ENCODE measurements at regions not wholly inside any gene's neighbourhood (a gene's known extent, or its start where the extent isn't known, plus 50 kb on each side); places are given as distances from the start of the nearest gene placed in this dataset.

DNA sequence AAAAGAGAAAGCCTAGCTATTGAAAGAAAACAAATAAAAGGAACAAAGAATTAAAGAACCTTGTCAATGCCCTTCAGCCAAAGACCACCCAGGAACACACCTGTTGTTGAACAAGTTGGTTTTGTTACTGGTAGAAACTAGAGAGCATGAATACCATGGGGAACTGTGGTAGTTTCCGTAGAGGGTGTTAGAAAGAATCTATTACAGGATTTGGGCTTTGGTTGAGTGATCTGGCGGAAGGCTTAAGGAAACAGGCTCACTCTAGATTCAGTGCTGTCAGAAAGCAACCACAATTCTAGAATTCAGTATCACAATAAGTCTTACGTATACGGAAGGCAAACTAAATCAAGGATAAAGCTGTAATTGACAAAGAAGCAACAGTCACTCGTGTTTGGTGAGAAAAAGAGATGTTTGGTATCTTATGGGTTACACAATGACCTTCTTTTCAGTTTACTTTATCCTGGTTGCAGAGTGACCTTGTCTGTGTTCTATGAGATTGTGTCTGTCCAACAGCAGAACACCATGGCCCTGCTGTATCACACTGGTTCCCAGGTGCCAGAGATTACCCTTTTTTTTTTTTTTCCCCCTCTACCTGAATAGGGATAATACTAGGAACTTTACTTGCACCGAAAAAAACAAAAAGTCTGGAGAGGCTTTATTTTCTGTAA is 265.9 kb downstream of the SHQ1 start:
- Mint-ChIP-seq H3K9me3 (ENCODE audit: unreplicated experiment) (no peaks in the 10 kb centered on the region), H3K4me3 (ENCODE audit: unreplicated experiment) (no peak overlapping the region), H3K27me3 (ENCODE audit: unreplicated experiment) (peaks cover 6% of the 10 kb centered on the region), H3K4me1 (ENCODE audit: unreplicated experiment) (no peaks in the 10 kb centered on the region), H3K36me3 (ENCODE audit: unreplicated experiment) (no peaks in the 10 kb centered on the region), H3K27ac (ENCODE audit: unreplicated experiment) (no peak overlapping the region)
- DNase-seq (ENCODE audit: extremely low spot score, unreplicated experiment) = no peak
- TF ChIP-seq, protein P1, sequence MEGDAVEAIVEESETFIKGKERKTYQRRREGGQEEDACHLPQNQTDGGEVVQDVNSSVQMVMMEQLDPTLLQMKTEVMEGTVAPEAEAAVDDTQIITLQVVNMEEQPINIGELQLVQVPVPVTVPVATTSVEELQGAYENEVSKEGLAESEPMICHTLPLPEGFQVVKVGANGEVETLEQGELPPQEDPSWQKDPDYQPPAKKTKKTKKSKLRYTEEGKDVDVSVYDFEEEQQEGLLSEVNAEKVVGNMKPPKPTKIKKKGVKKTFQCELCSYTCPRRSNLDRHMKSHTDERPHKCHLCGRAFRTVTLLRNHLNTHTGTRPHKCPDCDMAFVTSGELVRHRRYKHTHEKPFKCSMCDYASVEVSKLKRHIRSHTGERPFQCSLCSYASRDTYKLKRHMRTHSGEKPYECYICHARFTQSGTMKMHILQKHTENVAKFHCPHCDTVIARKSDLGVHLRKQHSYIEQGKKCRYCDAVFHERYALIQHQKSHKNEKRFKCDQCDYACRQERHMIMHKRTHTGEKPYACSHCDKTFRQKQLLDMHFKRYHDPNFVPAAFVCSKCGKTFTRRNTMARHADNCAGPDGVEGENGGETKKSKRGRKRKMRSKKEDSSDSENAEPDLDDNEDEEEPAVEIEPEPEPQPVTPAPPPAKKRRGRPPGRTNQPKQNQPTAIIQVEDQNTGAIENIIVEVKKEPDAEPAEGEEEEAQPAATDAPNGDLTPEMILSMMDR (IDR thresholded peaks at IDR 0.05) = no peak

DNA sequence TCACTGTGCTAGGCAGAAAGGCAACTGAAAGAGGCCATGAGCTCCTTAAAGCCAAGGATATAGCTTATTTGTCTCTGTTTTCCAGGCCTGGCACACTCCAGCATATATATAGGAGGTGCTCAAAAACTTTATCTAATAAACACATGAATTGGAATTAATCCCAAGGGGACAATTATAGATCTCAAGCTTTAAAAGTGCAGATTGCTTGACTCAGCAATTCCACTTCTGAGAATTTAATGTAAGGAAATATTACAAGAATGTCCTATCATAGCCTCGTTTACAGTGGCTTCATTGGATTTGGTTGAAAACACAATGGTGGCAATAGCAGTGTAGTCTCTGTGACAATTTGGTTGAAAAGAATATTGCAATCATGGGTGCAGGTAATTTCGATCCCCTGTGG is 267.3 kb downstream of the SHQ1 start:
- no peak for DNase-seq (ENCODE audit: extremely low spot score, unreplicated experiment)
- Mint-ChIP-seq H3K4me3 (ENCODE audit: unreplicated experiment) (no peak overlapping the region), H3K4me1 (ENCODE audit: unreplicated experiment) (no peaks in the 10 kb centered on the region), H3K27ac (ENCODE audit: unreplicated experiment) (no peak overlapping the region), H3K9me3 (ENCODE audit: unreplicated experiment) (no peaks in the 10 kb centered on the region), H3K36me3 (ENCODE audit: unreplicated experiment) (no peaks in the 10 kb centered on the region), H3K27me3 (ENCODE audit: unreplicated experiment) (peaks cover 6% of the 10 kb centered on the region)
- TF ChIP-seq, protein P1 (IDR thresholded peaks at IDR 0.05) = no peak

DNA sequence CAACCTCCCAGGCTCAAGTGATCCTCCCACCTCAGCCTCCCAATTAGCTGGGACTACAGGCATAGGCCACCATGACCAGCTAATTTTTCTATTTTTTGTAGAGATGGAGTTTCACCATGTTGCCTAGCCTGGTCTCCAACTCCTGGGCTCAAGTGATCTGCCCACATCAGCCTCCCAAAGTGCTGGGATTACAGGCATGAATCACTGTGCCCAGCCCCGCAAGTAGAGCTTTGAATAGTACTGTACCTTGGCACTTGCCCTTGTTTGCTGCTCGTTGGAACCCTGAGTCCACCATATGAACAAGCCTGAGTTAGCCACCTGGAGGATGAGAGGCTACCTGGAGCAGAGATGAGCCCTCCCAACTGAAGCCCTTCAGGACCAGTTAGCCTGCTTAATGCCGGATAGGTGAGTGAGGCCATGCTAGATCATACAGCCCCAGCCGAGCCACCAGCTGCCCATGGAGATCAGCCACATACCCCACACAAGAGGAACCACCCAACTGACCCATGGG is 267.9 kb downstream of the SHQ1 start:
- no peak overlapping the region for H3K27ac Mint-ChIP-seq (ENCODE audit: unreplicated experiment)
- H3K4me3 Mint-ChIP-seq (ENCODE audit: unreplicated experiment) = no peak overlapping the region
- peaks cover 4% of the 10 kb centered on the region for H3K27me3 Mint-ChIP-seq (ENCODE audit: unreplicated experiment)
- no peaks in the 10 kb centered on the region for H3K36me3 Mint-ChIP-seq (ENCODE audit: unreplicated experiment)
- H3K9me3 Mint-ChIP-seq (ENCODE audit: unreplicated experiment) = no peaks in the 10 kb centered on the region
- no peak for DNase-seq (ENCODE audit: extremely low spot score, unreplicated experiment)
- TF ChIP-seq, protein P1 (IDR thresholded peaks at IDR 0.05) = no peak
- H3K4me1 Mint-ChIP-seq (ENCODE audit: unreplicated experiment) = no peaks in the 10 kb centered on the region

DNA sequence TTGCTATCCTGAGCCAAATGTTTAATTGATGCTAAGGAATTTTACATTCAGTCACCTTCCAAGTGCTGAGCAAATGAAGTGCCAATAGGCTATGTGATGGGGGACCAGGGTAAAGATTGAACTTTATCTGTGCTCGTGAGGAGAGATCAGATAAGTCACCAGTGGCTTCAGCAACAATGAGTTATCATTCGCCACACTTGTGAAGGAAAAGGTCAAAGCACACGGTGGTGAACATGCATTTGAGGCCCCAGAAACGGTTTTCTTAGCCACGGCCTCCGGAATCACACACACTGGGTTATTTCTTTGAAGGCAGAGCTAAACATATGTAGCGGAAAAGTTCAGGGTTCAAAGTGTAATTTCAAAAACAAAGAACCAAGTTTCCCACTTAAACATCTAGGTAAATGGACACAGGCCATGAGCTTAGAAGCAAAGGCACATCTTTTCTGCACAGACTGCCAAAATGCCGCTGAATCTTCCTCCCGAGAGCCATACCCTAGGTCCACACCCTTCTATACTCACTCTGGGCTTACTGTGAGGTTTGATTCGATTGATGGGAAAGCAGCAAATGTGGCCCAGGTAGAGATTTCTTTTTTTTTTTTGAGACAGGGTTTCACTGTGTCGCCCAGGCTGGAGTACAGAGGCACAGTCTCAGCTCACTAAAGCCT is 268.5 kb downstream of the SHQ1 start:
- no peak overlapping the region for H3K27ac Mint-ChIP-seq (ENCODE audit: unreplicated experiment)
- peaks cover 4% of the 10 kb centered on the region for H3K27me3 Mint-ChIP-seq (ENCODE audit: unreplicated experiment)
- TF ChIP-seq, protein P1 (IDR thresholded peaks at IDR 0.05) = no peak
- no peaks in the 10 kb centered on the region for H3K9me3 Mint-ChIP-seq (ENCODE audit: unreplicated experiment)
- H3K36me3 Mint-ChIP-seq (ENCODE audit: unreplicated experiment) = no peaks in the 10 kb centered on the region
- no peak overlapping the region for H3K4me3 Mint-ChIP-seq (ENCODE audit: unreplicated experiment)
- no peak for DNase-seq (ENCODE audit: extremely low spot score, unreplicated experiment)
- no peaks in the 10 kb centered on the region for H3K4me1 Mint-ChIP-seq (ENCODE audit: unreplicated experiment)

DNA sequence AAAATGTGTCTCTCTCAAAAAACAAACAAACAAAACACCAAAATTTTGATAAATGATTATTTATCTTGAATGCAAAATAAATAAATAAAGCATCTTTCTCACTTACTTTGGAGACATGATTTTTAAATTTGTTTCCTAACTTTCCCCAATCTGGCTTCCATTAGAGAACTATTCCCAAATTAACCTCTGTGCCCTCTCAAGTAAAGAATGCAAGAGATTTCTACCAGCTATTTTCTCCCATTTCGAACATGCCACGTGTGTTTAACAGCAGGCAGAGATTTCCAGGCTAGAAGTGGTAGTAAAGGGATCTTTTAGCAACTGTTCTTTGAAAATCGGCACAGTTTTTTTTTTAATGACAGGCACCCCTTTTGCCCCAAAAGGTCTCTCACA is 269.1 kb downstream of the SHQ1 start:
- no peak overlapping the region for H3K4me3 Mint-ChIP-seq (ENCODE audit: unreplicated experiment)
- no peaks in the 10 kb centered on the region for H3K4me1 Mint-ChIP-seq (ENCODE audit: unreplicated experiment)
- no peak for DNase-seq (ENCODE audit: extremely low spot score, unreplicated experiment)
- no peaks in the 10 kb centered on the region for H3K36me3 Mint-ChIP-seq (ENCODE audit: unreplicated experiment)
- H3K27me3 Mint-ChIP-seq (ENCODE audit: unreplicated experiment) = peaks cover 4% of the 10 kb centered on the region
- H3K9me3 Mint-ChIP-seq (ENCODE audit: unreplicated experiment) = no peaks in the 10 kb centered on the region
- no peak overlapping the region for H3K27ac Mint-ChIP-seq (ENCODE audit: unreplicated experiment)
- TF ChIP-seq, protein P1 (IDR thresholded peaks at IDR 0.05) = no peak

Data from osteocyte (in vitro differentiated cells).